ENCODE measurements at regions not wholly inside any gene's neighbourhood (a gene's known extent, or its start where the extent isn't known, plus 50 kb on each side); places are given as distances from the start of the nearest gene placed in this dataset.

DNA sequence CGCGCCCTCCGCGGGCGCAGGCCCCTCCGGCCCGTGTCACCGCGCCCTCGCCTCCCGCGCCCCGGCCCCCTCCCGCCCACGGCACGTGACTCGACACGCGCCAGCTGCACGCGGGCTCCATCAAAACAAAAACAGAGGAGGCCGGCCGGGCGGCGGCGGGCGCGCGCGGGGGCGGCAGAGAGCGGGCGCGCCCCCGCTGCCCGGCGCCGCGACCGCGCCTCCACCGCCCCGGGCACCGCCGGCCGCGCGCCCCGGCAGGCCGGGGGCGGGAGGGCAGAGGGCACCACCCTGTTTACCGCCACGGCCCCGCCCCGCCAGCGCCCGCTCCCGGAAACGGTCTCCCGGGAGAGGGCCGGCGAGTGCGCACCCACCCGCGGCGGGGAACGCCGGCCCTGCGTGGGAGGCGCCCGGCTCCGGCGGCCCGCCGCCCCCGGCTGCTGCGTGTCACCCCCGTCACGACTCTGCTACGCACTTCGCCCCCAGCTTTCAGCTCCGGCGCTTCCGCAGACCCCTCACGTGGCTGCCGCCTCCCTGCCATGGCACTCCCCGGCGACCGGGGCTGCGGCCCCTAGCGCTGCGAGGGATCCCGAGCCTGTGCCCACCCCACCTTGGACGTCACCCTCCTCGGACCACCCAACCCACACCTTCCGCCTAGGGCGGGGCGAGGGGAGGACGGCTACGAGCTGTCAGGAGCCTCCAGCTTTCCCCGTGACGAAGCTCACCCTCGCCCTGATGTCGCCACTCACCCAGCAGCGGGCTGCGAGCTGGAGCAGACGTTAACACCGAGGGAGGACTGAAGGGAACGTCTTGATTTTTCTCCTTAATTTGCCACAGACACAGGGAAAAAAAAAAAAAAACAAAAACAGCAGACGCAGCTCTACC, 221.6 kb upstream of the MKLN1 start:
- DNase-seq (ENCODE audit: low read depth, low spot score): peak; percentile 66

DNA sequence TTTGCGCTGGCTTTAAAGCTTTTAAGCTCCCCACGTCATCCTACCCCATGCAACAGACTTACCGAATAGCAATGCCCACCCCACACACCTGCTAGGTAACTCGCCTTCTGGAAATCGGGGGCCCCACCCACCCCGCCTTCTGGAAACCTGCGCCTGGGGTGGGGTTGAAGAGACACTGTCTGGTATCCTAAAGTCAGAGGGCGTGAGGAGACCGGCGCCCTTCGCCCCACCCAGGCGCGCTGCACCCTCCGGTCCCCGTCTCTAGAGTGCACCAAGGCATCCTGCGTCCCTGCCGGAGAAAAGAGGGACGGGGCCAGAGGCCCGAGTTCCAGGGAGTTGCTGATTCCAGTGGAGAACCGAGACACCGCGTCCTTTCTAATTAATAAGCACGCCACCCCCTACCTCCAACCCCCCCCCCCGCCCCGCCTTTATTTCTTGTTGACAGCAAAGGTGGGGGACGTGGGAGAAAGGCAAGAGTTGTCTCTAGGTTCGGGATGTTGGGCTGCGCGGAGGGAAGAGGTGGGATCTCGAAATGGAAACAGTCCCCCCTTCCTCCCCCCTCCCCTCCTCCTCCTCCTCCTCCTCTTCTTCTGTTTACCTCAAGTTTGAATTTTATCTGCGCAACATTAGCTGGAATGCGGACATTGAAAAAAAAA, 220.9 kb upstream of the MKLN1 start:
- DNase-seq (ENCODE audit: low read depth, low spot score): no peak

DNA sequence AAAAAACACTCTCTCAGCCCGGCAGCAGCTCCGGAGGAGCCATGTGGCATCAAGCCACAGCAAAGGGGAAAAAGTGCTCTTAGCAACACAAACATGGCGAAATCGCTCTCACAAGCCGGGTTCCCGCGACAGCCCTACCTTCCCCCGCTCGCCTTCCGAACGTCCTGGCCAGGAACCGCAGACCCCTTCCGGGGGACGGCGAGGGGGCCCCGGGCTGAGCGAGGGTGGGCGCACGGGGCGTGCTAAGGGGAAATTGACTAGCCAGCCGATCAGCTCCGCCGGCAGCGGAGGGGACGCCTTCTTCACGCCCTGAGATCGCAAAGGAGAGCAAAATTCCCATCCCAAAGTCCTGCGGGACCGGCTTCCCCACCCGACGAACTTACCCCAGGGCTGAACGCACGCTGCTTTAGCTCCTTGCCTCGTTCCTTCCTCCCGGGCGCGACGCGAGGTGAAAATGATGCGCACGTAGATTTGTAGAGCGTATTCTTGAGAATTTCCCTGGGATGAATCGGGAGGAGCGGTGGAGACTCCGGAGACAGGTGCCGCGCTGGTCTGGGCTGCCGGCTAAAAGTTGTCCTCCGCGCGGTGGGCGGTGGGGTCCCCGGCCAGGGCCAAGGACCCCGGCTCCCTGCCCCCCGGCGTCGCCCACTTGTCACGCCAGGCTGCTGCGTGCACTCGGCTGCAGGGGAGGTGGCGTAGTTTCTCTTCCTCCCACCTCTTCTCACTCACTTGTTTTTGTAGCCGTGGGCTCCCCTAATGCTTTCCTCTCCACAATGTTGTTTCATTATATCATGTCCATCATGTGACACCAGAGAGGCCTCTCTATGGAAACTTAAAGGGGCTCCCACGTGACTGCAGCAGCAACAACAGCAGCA, 220.1 kb upstream of the MKLN1 start:
- peak; percentile 64 for DNase-seq (ENCODE audit: low read depth, low spot score)

- DNase-seq (ENCODE audit: low read depth, low spot score): no peak
Observed at GRCh38 chr7:131108212-131108940, 219.3 kb upstream of the MKLN1 start.

GRCh38 chr7:131109011-131109758, 218.5 kb upstream of the MKLN1 start:
- no peak for DNase-seq (ENCODE audit: low read depth, low spot score)

GRCh38 chr7:131109759-131110296, 217.8 kb upstream of the MKLN1 start:
- peak; percentile 91 for DNase-seq (ENCODE audit: low read depth, low spot score)

GRCh38 chr7:131110297-131111080, 217.2 kb upstream of the MKLN1 start:
- DNase-seq (ENCODE audit: low read depth, low spot score): peak; percentile 56

DNA sequence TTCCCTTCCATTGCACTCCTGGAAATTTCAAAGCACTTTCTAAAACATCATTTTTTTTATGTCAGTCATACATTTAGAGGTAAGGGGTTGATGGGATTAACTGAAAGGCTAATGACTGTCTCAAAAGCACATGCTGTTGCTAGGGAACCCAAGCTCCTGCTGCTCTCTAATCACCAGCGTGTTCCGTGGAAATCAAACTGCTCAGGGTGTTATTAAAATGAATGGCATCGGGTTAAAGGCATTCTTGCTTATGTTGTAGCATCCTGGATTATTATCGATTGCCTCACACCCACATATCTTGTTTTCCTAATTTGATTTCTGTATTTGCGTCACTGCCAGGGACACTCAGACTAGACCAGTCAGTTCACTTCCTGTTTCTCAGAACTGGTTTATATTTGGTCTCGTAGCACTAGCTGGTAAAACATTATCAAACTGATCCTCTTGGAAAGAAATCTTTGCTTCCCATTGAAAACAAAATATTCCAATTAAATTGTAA, 216.5 kb upstream of the MKLN1 start:
- peak; percentile 9 for DNase-seq (ENCODE audit: low read depth, low spot score)

DNA sequence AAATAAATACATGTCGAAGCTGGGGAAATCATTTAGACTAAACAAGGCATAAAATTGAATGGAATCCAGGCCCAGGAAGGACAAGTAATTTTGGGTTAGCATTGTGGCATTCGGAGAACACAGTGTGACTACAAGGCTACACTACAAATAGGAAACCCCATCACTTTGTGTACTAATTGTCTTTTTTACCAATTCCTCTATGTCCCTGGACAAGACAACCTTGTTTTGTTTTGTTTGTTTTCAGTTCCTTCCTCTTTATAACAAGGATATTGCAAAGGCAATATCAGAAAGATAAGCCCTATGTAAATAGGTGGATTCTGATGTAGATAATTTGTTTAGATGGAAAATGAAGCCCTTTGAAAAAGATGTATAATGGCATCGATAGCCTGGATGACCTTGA, 215.9 kb upstream of the MKLN1 start:
- no peak for DNase-seq (ENCODE audit: low read depth, low spot score)

GRCh38 chr7:131112431-131112830, 215.2 kb upstream of the MKLN1 start:
- no peak for DNase-seq (ENCODE audit: low read depth, low spot score)

- DNase-seq (ENCODE audit: low read depth, low spot score): no peak
Observed at GRCh38 chr7:131115340-131115739, 212.3 kb upstream of the MKLN1 start.

GRCh38 chr7:131117439-131117838, 210.2 kb upstream of the MKLN1 start:
- DNase-seq (ENCODE audit: low read depth, low spot score): no peak

- DNase-seq (ENCODE audit: low read depth, low spot score): no peak
Observed at GRCh38 chr7:131119381-131119780, 208.3 kb upstream of the MKLN1 start.

DNA sequence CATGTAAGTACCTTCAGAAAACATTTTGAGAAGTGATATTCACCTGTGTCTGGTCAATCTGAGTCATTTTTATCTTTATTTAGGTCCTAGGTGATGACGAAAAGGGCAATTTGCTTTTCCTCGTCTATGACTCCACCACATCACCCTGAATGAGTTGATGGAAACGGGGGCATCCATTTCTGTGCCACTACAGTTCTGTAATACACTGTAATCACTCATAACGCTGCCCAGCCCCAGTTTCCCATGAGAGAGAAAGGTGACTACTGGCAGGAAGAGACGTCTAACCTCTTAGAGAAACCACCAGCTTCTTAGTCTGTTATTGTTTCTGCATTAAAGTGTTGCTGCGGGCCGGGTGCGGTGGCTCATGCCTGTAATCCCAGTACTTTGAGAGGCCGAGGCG, 205.3 kb upstream of the MKLN1 start:
- DNase-seq (ENCODE audit: low read depth, low spot score): no peak

- DNase-seq (ENCODE audit: low read depth, low spot score): no peak
Observed at GRCh38 chr7:131124001-131124629, 203.6 kb upstream of the MKLN1 start.

- DNase-seq (ENCODE audit: low read depth, low spot score): no peak
Observed at GRCh38 chr7:131124867-131125266, 202.8 kb upstream of the MKLN1 start.

GRCh38 chr7:131130324-131130723, 197.4 kb upstream of the MKLN1 start:
- DNase-seq (ENCODE audit: low read depth, low spot score): no peak

DNA sequence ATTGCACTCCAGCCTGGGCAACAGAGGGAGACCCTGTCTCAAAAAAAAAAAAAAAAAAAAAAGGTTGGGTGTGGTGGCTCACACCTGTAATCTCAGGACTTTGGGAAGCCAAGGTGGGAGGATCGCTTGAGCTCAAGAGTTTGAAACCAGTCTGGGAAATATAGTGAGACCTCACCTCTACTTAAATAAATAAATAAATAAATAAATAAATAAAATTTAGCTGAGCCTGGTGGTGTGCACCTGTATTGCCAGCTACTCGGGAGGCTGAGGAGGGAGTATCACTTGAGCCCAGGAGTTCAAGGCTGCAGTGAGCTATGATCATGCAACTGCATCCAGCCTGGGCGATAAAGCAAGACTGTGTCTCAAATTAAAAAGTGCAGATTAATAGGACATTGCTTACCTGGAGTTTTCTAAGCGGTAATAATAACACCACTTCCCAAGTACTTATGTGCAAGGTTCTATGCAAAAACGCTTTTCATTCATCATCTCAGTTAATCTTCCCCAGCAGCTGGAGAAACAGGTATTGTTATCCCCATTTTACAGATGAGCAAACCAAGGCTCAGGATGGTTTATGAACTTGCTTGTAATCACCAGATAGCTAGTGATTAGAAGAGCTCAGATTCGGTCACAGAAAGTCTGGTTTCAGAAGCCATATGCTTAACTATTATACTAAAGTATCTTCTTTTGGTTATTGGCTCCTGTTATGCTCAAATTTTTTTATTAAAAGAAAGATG, 196.5 kb upstream of the MKLN1 start:
- no peak for DNase-seq (ENCODE audit: low read depth, low spot score)

Data from ELF-1 (cell line).